ENCODE measurements at regions not wholly inside any gene's neighbourhood (a gene's known extent, or its start where the extent isn't known, plus 50 kb on each side); places are given as distances from the start of the nearest gene placed in this dataset.
"Not testable (repeated sequence)": the region's sequence is repeated elsewhere in the genome, so short reads cannot be mapped to it uniquely, and the experiment has no call there.

GRCh38 chr6:168804331-168804730, 363.3 kb downstream of the SMOC2 start:
- Histone ChIP-seq H3K27me3 (ENCODE audit: insufficient read depth, low read length) (no peaks in the 10 kb centered on the region), H3K4me3 (ENCODE audit: low read length) (no peak overlapping the region), H3K4me1 (ENCODE audit: insufficient read depth, low read length) (no peaks in the 10 kb centered on the region), H3K9me3 (ENCODE audit: low read depth, low read length) (no peaks in the 10 kb centered on the region)

GRCh38 chr6:168803874-168804273, 362.9 kb downstream of the SMOC2 start:
- H3K9me3 ChIP-seq (ENCODE audit: low read depth, low read length): no peaks in the 10 kb centered on the region
- H3K4me3 ChIP-seq (ENCODE audit: low read length): no peak overlapping the region
- no peaks in the 10 kb centered on the region for H3K4me1 ChIP-seq (ENCODE audit: insufficient read depth, low read length)
- H3K27me3 ChIP-seq (ENCODE audit: insufficient read depth, low read length): no peaks in the 10 kb centered on the region

GRCh38 chr6:168799067-168799466, 358.1 kb downstream of the SMOC2 start:
- Histone ChIP-seq H3K27me3 (ENCODE audit: insufficient read depth, low read length) (no peaks in the 10 kb centered on the region), H3K4me1 (ENCODE audit: insufficient read depth, low read length) (no peaks in the 10 kb centered on the region), H3K4me3 (ENCODE audit: low read length) (no peak overlapping the region), H3K9me3 (ENCODE audit: low read depth, low read length) (no peaks in the 10 kb centered on the region)

GRCh38 chr6:168796106-168796505, 355.1 kb downstream of the SMOC2 start:
- no peaks in the 10 kb centered on the region for H3K27me3 ChIP-seq (ENCODE audit: insufficient read depth, low read length)
- H3K4me3 ChIP-seq (ENCODE audit: low read length): no peak overlapping the region
- H3K9me3 ChIP-seq (ENCODE audit: low read depth, low read length): no peaks in the 10 kb centered on the region
- no peaks in the 10 kb centered on the region for H3K4me1 ChIP-seq (ENCODE audit: insufficient read depth, low read length)

- H3K4me1 ChIP-seq (ENCODE audit: insufficient read depth, low read length); H3K4me3 ChIP-seq (ENCODE audit: low read length); H3K27me3 ChIP-seq (ENCODE audit: insufficient read depth, low read length); H3K9me3 ChIP-seq (ENCODE audit: low read depth, low read length): not testable (repeated sequence)
Observed at GRCh38 chr6:168795611-168796010, 354.6 kb downstream of the SMOC2 start.

- no peaks in the 10 kb centered on the region for H3K4me1 ChIP-seq (ENCODE audit: insufficient read depth, low read length)
- no peaks in the 10 kb centered on the region for H3K9me3 ChIP-seq (ENCODE audit: low read depth, low read length)
- H3K27me3 ChIP-seq (ENCODE audit: insufficient read depth, low read length): no peaks in the 10 kb centered on the region
- H3K4me3 ChIP-seq (ENCODE audit: low read length): no peak overlapping the region
Observed at GRCh38 chr6:168794491-168794890, 353.5 kb downstream of the SMOC2 start.

- Histone ChIP-seq H3K4me3 (ENCODE audit: low read length) (no peak overlapping the region), H3K9me3 (ENCODE audit: low read depth, low read length) (no peaks in the 10 kb centered on the region), H3K27me3 (ENCODE audit: insufficient read depth, low read length) (no peaks in the 10 kb centered on the region), H3K4me1 (ENCODE audit: insufficient read depth, low read length) (no peaks in the 10 kb centered on the region)
Observed at GRCh38 chr6:168793649-168794048, 352.7 kb downstream of the SMOC2 start.

- no peak overlapping the region for H3K4me3 ChIP-seq (ENCODE audit: low read length)
Observed at GRCh38 chr6:168791917-168792316, 350.9 kb downstream of the SMOC2 start.

GRCh38 chr6:168789699-168790098, 348.7 kb downstream of the SMOC2 start:
- Histone ChIP-seq H3K9me3 (ENCODE audit: low read depth, low read length) (no peaks in the 10 kb centered on the region), H3K4me1 (ENCODE audit: insufficient read depth, low read length) (no peaks in the 10 kb centered on the region), H3K27me3 (ENCODE audit: insufficient read depth, low read length) (no peaks in the 10 kb centered on the region), H3K4me3 (ENCODE audit: low read length) (no peak overlapping the region)

More at GRCh38 chr6:168791917-168792316, 350.9 kb downstream of the SMOC2 start:
- Histone ChIP-seq H3K4me1 (ENCODE audit: insufficient read depth, low read length) (no peaks in the 10 kb centered on the region), H3K27me3 (ENCODE audit: insufficient read depth, low read length) (no peaks in the 10 kb centered on the region), H3K9me3 (ENCODE audit: low read depth, low read length) (no peaks in the 10 kb centered on the region)

GRCh38 chr6:168785720-168786511, 344.9 kb downstream of the SMOC2 start:
- Histone ChIP-seq H3K4me3 (ENCODE audit: low read length) (no peak overlapping the region), H3K4me1 (ENCODE audit: insufficient read depth, low read length) (no peaks in the 10 kb centered on the region), H3K9me3 (ENCODE audit: low read depth, low read length) (no peaks in the 10 kb centered on the region), H3K27me3 (ENCODE audit: insufficient read depth, low read length) (no peaks in the 10 kb centered on the region)

- Histone ChIP-seq H3K4me3 (ENCODE audit: low read length) (no peak overlapping the region), H3K9me3 (ENCODE audit: low read depth, low read length) (no peaks in the 10 kb centered on the region), H3K4me1 (ENCODE audit: insufficient read depth, low read length) (no peaks in the 10 kb centered on the region), H3K27me3 (ENCODE audit: insufficient read depth, low read length) (no peaks in the 10 kb centered on the region)
Observed at GRCh38 chr6:168784426-168784825, 343.4 kb downstream of the SMOC2 start.

- Histone ChIP-seq H3K27me3 (ENCODE audit: insufficient read depth, low read length) (no peaks in the 10 kb centered on the region), H3K9me3 (ENCODE audit: low read depth, low read length) (no peaks in the 10 kb centered on the region), H3K4me3 (ENCODE audit: low read length) (no peak overlapping the region), H3K4me1 (ENCODE audit: insufficient read depth, low read length) (no peaks in the 10 kb centered on the region)
Observed at GRCh38 chr6:168783720-168784119, 342.7 kb downstream of the SMOC2 start.

GRCh38 chr6:168782187-168782751, 341.3 kb downstream of the SMOC2 start:
- no peaks in the 10 kb centered on the region for H3K9me3 ChIP-seq (ENCODE audit: low read depth, low read length)
- no peaks in the 10 kb centered on the region for H3K27me3 ChIP-seq (ENCODE audit: insufficient read depth, low read length)
- H3K4me1 ChIP-seq (ENCODE audit: insufficient read depth, low read length): no peaks in the 10 kb centered on the region
- H3K4me3 ChIP-seq (ENCODE audit: low read length): no peak overlapping the region

- H3K4me1 ChIP-seq (ENCODE audit: insufficient read depth, low read length): no peaks in the 10 kb centered on the region
- H3K4me3 ChIP-seq (ENCODE audit: low read length): no peak overlapping the region
- no peaks in the 10 kb centered on the region for H3K27me3 ChIP-seq (ENCODE audit: insufficient read depth, low read length)
- no peaks in the 10 kb centered on the region for H3K9me3 ChIP-seq (ENCODE audit: low read depth, low read length)
Observed at GRCh38 chr6:168778201-168778600, 337.2 kb downstream of the SMOC2 start.

- no peaks in the 10 kb centered on the region for H3K9me3 ChIP-seq (ENCODE audit: low read depth, low read length)
- no peaks in the 10 kb centered on the region for H3K4me1 ChIP-seq (ENCODE audit: insufficient read depth, low read length)
- H3K4me3 ChIP-seq (ENCODE audit: low read length): no peak overlapping the region
- no peaks in the 10 kb centered on the region for H3K27me3 ChIP-seq (ENCODE audit: insufficient read depth, low read length)
Observed at GRCh38 chr6:168774381-168774780, 333.4 kb downstream of the SMOC2 start.

- Histone ChIP-seq H3K27me3 (ENCODE audit: insufficient read depth, low read length) (no peaks in the 10 kb centered on the region), H3K4me1 (ENCODE audit: insufficient read depth, low read length) (no peaks in the 10 kb centered on the region), H3K4me3 (ENCODE audit: low read length) (no peak overlapping the region), H3K9me3 (ENCODE audit: low read depth, low read length) (no peaks in the 10 kb centered on the region)
Observed at GRCh38 chr6:168773788-168774187, 332.8 kb downstream of the SMOC2 start.

Measured in mononuclear cell (primary cell).